ENCODE measurements at regions not wholly inside any gene's neighbourhood (a gene's known extent, or its start where the extent isn't known, plus 50 kb on each side); places are given as distances from the start of the nearest gene placed in this dataset.

DNA sequence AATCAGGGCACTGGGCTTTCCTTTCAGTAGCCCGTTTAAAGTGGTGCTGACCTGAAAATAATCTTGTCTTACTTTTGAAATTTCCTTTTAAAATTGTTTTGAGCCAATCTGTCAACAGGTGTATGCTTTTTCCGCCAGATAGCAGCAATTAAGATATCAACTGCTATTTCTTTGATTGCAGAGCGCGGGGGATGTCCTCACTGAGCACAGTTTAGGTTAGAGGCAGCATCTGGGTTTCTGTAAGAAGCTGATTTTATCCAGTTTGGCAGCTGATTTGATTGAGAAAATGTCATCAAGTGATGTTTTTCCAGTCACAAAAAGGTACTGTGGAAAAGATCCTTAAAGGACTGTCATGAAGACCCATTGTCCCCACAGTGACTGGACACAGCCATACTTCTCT is 371.8 kb downstream of the ADAMTS20 start:
- DNase-seq (ENCODE audit: low read depth, low spot score) = no peak

GRCh38 chr12:43179486-43179885 is 372.5 kb downstream of the ADAMTS20 start:
- DNase-seq (ENCODE audit: low read depth, low spot score) = no peak

DNA sequence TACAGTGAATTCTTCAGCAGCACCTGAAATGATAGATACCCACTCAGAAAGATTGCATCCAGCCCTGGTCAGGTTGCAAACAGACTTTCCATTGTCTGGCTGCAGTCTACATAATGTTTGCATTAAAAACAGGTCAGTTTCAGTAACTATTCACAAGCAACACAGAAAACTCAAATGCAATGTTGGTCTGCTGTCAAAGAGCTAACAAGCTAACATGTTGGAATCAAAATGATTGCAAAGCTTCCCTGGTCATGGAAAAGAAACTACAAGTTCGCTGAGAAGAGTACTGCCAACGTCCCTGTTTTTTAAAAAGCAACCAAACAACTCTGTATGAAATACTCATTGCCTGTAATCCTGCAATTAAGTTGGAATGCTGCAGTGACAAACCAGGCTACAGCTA is 374.7 kb downstream of the ADAMTS20 start:
- no peak for DNase-seq (ENCODE audit: low read depth, low spot score)

DNA sequence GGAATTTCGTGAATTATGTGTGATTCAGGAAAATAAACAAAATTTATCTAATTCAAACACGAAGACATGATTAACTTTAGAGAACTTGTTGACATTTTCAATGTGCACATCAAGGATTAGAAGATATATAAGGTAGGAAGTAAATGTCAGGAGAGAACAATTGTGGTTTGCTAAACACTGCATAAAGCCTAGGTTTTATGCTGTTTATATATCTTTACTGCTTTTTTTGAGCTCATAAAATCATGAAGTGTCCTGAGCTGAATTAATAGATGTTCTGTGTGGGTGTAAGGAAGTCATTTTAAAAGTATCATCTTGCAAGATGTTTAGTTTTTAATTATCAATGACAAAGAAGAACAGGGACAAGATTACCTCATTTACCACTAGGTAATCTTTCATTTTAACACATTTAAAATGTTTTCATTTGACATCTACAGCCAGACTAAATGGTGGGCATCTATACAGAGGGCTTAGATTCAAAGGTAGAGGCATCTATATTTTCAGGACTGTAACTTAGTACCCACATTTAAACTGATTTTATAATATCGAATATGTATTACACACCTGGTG is 382.8 kb downstream of the ADAMTS20 start:
- no peak for DNase-seq (ENCODE audit: low read depth, low spot score)

DNA sequence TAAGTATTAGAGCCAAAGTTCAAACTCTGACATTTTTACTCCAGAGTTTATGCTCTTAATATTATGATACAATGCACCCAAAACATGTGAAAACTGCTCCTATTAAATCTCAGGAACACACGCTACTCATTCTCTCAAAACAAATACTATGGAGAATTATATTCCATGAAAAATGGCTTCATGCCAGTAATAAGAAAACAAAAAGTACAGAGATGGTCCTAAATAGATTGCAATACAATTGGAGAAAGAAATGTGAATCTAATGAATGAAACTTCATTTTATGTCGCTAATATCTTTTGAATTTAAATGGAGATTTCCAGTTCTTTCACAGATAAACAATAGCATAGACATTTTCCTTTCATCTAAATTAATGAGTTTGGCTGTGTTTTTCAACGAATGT is 384.3 kb downstream of the ADAMTS20 start:
- no peak for DNase-seq (ENCODE audit: low read depth, low spot score)

- no peak for DNase-seq (ENCODE audit: low read depth, low spot score)
Measured at GRCh38 chr12:43165351-43165750, 386.7 kb downstream of the ADAMTS20 start.

GRCh38 chr12:43162138-43162537 is 389.9 kb downstream of the ADAMTS20 start:
- no peak for DNase-seq (ENCODE audit: low read depth, low spot score)

- no peak for DNase-seq (ENCODE audit: low read depth, low spot score)
Measured at GRCh38 chr12:43159506-43159905, 392.5 kb downstream of the ADAMTS20 start.

GRCh38 chr12:43158126-43158525 is 393.9 kb downstream of the ADAMTS20 start:
- DNase-seq (ENCODE audit: low read depth, low spot score) = no peak

DNA sequence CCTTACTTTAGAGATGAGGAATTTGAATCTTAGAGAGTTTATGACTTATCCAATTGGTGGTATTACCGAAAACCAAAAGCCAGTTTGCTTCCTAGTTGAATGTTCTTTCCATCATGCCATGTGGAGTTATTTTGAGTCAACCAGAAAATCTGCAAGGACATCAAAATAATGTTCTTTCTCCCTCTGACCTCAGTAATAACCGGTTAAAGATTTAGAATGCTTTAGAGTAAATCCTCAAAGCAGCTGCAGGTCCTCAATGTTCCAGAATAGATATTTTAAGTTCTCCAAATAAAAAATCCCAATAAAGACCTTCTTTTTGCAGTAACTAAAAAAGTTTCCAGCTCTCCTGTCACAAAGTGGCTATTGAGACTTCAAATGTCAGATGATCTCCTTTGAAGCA is 396.6 kb downstream of the ADAMTS20 start:
- no peak for DNase-seq (ENCODE audit: low read depth, low spot score)

DNA sequence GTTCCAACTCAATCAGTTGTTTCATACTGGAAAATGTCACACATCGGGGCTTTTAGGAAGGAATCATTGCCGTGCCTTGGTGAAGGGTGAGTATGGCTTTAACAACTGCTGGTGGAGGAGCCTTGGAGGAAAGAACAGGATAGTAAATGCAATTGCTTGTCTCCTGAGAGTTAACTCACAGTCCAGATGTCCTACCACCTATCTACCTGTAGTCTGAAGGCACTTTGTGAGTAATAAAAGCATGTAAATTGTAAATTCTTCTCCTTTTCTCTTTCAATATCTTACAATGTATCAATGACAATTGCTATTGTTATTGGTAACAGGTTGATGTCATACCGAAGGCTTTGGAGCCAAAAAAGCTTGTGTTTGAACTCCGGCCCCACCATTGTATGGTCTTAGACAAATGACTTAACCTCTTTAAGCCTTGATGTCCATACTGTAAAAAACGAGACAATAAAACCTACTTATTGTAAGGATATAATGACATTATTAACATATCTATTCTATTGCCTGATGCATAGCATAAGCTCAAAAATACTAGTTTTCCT is 397.4 kb downstream of the ADAMTS20 start:
- no peak for DNase-seq (ENCODE audit: low read depth, low spot score)

GRCh38 chr12:43151441-43151981 is 400.5 kb downstream of the ADAMTS20 start:
- no peak for DNase-seq (ENCODE audit: low read depth, low spot score)

- no peak for DNase-seq (ENCODE audit: low read depth, low spot score)
Measured at GRCh38 chr12:43148691-43149090, 403.3 kb downstream of the ADAMTS20 start.

- no peak for DNase-seq (ENCODE audit: low read depth, low spot score)
Measured at GRCh38 chr12:43147878-43148277, 404.1 kb downstream of the ADAMTS20 start.

DNA sequence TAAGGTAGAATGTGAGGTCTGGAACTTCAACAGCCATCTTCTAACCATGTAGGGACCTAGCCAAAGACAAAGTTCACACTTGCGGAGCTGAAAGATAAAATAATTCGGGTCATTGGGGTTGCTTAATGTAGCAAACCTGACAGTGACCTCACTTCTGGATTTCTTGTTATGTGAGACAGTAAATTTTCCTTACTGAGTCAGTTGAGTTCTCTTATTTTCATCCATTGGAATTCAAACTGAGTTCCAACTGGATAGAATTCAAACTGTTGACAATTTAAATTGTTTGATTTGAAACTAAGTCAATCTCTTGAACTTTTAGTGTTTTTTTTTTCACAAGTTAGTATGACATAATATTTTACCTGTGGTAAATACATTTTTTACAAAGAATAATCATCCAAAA is 406.5 kb downstream of the ADAMTS20 start:
- no peak for DNase-seq (ENCODE audit: low read depth, low spot score)

GRCh38 chr12:43143278-43143677 is 408.7 kb downstream of the ADAMTS20 start:
- DNase-seq (ENCODE audit: low read depth, low spot score) = no peak

- DNase-seq (ENCODE audit: low read depth, low spot score) = peak; percentile 10
Measured at GRCh38 chr12:43132291-43132690, 419.7 kb downstream of the ADAMTS20 start.

DNA sequence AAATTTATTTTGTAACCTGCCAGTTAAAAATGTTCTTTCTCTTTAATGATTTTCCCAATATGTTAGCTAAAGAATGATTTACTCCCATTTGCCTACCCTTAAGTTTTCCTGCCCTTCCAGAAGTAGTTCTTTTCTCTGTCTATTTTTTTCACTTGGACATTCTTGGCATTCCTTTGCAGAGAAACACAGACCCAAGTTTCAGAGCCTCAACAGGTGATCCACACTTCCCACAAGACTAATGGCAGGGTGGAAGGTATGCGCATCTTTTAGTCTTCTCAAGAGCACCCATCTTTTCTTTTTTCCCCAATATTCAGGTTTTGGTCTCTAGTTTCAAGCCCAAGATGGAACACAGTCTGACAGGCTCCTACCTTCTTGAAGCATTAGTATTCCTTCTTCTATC is 420.7 kb downstream of the ADAMTS20 start:
- no peak for DNase-seq (ENCODE audit: low read depth, low spot score)

- no peak for DNase-seq (ENCODE audit: low read depth, low spot score)
Measured at GRCh38 chr12:43127886-43128549, 424.0 kb downstream of the ADAMTS20 start.

DNA sequence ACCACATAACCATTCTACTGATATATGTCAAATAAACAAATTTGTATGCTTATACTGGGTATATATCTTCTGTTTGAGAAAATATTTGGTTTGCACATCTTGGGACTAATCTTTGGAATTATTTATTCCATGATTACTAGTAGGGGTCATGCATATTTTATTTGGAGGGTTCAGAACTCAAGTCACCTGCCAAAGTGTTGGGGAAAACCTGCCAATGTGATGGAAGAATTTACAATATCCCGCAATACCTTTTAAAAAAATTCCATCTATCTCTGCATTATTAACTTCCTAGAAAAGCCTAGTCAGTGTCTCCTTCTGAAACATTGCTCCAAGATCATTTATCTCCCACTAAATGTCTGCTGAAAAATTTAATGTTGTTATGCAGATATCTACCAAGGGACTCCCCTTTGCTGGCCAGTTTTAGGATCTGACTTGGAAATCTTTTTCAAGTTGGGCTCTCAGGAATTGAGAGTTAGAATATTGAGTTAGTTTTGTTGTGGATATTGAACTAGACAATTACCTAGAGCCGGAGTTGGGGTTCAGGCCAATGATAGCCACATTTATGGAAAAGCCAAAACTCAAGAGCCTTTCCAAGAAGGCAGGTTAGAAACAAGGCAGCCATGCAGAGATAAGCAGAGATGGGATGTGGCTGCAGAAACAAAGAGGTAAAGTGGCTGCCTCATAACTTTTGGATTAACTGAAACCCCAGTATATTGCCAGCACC is 425.2 kb downstream of the ADAMTS20 start:
- no peak for DNase-seq (ENCODE audit: low read depth, low spot score)

GRCh38 chr12:43123461-43123860 is 428.5 kb downstream of the ADAMTS20 start:
- no peak for DNase-seq (ENCODE audit: low read depth, low spot score)

GRCh38 chr12:43120150-43120549 is 431.9 kb downstream of the ADAMTS20 start:
- no peak for DNase-seq (ENCODE audit: low read depth, low spot score)

DNA sequence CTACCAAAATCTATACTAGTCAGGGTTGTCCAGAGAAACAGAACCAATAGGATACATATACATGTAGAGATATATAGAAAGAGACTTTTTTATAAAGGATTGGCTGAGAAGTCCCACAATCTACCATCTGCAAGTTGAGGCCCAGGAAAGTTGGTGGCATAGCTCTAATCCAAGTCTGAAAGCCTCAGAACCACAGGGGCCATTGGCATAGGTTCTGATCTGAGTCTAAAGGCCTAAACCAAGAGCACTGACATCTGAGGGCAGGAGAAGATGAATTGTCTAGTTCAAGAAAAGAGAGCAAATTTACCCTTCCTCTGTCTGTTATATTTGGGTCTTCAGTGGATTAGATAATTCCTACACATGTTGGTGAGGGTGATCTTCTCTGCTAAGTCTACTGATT is 433.1 kb downstream of the ADAMTS20 start:
- DNase-seq (ENCODE audit: low read depth, low spot score) = no peak
